Suprapubic skin (tissue), 4 donors: ENCODE measurements at regions not wholly inside any gene's neighbourhood (a gene's known extent, or its start where the extent isn't known, plus 50 kb on each side); places are given as distances from the start of the nearest gene placed in this dataset.

Experiments used
- DNase-seq, 2 donors: peaks; one replicate each; pipeline ENCODE4 v3.0.0-alpha.2; 2019; ENCODE audit warnings: low spot score in 2 of 2
- H3K27ac ChIP-seq: fragments of 200-600 bp; sonication (generic); one replicate; pipeline ENCODE4 v1.5.1; 2019
- H3K27me3 ChIP-seq: fragments of 200-600 bp; sonication (generic); one replicate; pipeline ENCODE4 v1.5.1; 2019
- H3K36me3 ChIP-seq: fragments of 200-600 bp; sonication (generic); one replicate; pipeline ENCODE4 v1.5.1; 2019
- H3K4me1 ChIP-seq: fragments of 200-600 bp; sonication (generic); one replicate; pipeline ENCODE4 v1.5.1; 2019
- H3K4me3 ChIP-seq: fragments of 200-600 bp; sonication (generic); one replicate; pipeline ENCODE4 v1.5.1; 2019; ENCODE audit warnings: mild to moderate bottlenecking
- H3K9me3 ChIP-seq: fragments of 200-600 bp; sonication (generic); one replicate; pipeline ENCODE4 v1.5.1; 2019
- EP300 ChIP-seq: sonication (generic); formaldehyde crosslinking; IDR thresholded peaks from one replicate; pipeline ENCODE4 v1.6.1; 2017; ENCODE audit warnings: antibody characterized with exemption
- POLR2A ChIP-seq, 2 donors: fragments of 450-650 bp; IDR thresholded peaks; one replicate each; pipeline ENCODE4 v1.6.1; 2017; ENCODE audit warnings: antibody characterized with exemption in 2 of 2, mild to moderate bottlenecking in 2 of 2, moderate library complexity in 2 of 2
- POLR2AphosphoS5 ChIP-seq, 3 donors: sonication (generic); formaldehyde crosslinking; IDR thresholded peaks; one replicate each; pipeline ENCODE4 v1.6.1; 2017; ENCODE audit warnings: antibody characterized with exemption in 3 of 3
- WGBS: methylation state at CpG from one replicate; pipeline ENCODE4 v1.1.5; 2018; 5-methylcytosine and 5-hydroxymethylcytosine counted together
- TF ChIP-seq, protein P1 (sequence below), 2 donors: fragments of 200-600 bp in 1 of 2; fragments of 450-650 bp in 1 of 2; sonication (generic) in 1 of 2; IDR thresholded peaks; one replicate each; pipeline ENCODE4 v1.5.1; 2016 to 2019; ENCODE audit warnings: antibody characterized with exemption in 2 of 2, mild to moderate bottlenecking in 1 of 2, moderate library complexity in 1 of 2

DNA sequence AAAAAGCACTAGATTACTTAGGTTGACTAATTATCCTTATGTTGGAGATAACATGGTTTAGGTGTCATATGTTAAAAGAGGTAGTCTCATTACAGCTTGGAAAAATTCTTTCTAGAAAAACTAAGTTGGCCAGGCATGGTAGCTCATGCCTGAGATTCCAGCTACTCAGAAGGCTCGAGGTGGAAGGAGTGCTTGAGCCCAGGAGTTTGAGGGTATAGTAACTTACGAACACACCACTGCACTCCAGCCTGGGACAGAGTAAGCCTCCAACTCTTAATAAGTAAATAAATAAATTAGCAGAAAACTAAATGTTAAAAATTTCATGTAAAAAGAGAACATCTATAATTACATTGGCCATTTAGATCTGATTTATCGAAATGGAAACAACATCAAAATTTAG, 177.2 kb downstream of the NR4A2 start:
- DNase-seq, result no peak
- Histone ChIP-seq H3K4me3 (no peak overlapping the region), H3K27me3 (no peaks in the 10 kb centered on the region), H3K36me3 (no peaks in the 10 kb centered on the region), H3K9me3 (no peaks in the 10 kb centered on the region), H3K4me1 (no peaks in the 10 kb centered on the region), H3K27ac (no peak overlapping the region)
- WGBS, result 89% methylated on average over 3 of the region's 3 CpGs
- no peak for TF ChIP-seq EP300
- no peak for TF ChIP-seq POLR2A (IDR thresholded peaks at IDR 0.05)

DNA sequence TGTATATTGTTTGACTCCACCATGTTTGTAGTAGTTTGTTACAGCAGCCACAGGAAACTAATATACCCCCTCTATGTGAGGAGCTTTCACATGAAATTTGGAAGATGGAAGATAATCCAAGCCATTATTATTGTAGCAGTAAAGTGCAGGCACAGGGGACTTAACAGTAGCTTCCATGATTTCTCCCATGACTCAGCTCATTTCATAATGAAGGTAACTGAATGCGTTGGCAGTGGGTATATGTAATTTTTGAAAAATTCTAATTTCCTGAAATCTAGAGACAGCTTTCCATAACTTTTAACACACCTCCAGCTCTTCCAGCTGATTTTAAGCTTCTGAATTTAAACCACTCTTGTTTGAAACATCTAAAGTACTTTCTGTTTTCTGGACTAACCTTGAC, 181.2 kb downstream of the NR4A2 start:
- no peaks in the 10 kb centered on the region for H3K36me3 ChIP-seq
- no peak overlapping the region for H3K27ac ChIP-seq
- H3K4me1 ChIP-seq, result no peaks in the 10 kb centered on the region
- TF ChIP-seq POLR2A (IDR thresholded peaks at IDR 0.05) (no peak), POLR2AphosphoS5 (IDR thresholded peaks at IDR 0.05) (no peak), EP300 (no peak)
- TF ChIP-seq, protein P1, sequence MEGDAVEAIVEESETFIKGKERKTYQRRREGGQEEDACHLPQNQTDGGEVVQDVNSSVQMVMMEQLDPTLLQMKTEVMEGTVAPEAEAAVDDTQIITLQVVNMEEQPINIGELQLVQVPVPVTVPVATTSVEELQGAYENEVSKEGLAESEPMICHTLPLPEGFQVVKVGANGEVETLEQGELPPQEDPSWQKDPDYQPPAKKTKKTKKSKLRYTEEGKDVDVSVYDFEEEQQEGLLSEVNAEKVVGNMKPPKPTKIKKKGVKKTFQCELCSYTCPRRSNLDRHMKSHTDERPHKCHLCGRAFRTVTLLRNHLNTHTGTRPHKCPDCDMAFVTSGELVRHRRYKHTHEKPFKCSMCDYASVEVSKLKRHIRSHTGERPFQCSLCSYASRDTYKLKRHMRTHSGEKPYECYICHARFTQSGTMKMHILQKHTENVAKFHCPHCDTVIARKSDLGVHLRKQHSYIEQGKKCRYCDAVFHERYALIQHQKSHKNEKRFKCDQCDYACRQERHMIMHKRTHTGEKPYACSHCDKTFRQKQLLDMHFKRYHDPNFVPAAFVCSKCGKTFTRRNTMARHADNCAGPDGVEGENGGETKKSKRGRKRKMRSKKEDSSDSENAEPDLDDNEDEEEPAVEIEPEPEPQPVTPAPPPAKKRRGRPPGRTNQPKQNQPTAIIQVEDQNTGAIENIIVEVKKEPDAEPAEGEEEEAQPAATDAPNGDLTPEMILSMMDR (IDR thresholded peaks at IDR 0.05), result no peak
- WGBS, result 92% methylated on average over 1 of the region's 1 CpG
- no peaks in the 10 kb centered on the region for H3K9me3 ChIP-seq
- no peaks in the 10 kb centered on the region for H3K27me3 ChIP-seq
- H3K4me3 ChIP-seq, result no peak overlapping the region
- no peak for DNase-seq

DNA sequence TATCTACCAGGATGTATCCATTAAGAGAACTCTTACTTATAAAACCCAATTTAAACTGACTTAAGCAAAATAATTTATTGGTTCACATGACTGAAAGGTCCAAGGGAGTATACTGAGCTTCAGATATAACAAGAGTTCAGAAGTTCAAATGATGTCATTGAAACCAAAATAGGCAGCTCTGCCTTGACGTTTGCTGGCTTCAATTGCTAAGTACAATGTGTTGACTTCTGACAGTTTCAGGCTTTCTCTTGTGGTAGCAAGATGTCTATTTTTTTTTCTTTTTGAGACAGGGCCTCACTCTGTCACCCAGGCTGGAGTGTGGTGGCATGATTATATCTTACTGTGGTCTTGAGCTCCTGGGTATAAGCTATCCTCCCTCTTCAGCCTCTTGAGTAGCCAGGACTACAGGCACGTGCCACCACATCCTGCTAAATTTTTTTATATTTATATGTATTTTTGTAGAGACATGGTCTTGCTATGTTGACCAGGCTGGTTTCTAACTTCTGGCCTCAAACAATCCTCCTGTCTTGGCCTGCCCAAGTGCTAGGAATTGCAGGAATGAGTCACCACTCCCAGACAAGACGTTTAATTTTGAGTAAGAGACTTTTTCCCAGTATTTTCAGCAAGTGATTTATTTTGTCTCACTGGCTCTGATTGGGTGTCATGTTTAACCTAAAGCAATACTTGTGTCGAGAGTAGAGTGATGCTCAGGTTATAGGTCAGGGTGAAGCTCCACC, 184.8 kb downstream of the NR4A2 start:
- Histone ChIP-seq H3K9me3 (no peaks in the 10 kb centered on the region), H3K27me3 (no peaks in the 10 kb centered on the region), H3K4me1 (no peaks in the 10 kb centered on the region), H3K4me3 (no peak overlapping the region), H3K36me3 (no peaks in the 10 kb centered on the region), H3K27ac (no peak overlapping the region)
- 27% methylated on average over 4 of the region's 4 CpGs for WGBS
- TF ChIP-seq EP300, result no peak
- TF ChIP-seq, protein P1 (IDR thresholded peaks at IDR 0.05), result no peak
- no peak for TF ChIP-seq POLR2AphosphoS5 (IDR thresholded peaks at IDR 0.05)
- no peak for TF ChIP-seq POLR2A (IDR thresholded peaks at IDR 0.05)
- DNase-seq, result no peak

DNA sequence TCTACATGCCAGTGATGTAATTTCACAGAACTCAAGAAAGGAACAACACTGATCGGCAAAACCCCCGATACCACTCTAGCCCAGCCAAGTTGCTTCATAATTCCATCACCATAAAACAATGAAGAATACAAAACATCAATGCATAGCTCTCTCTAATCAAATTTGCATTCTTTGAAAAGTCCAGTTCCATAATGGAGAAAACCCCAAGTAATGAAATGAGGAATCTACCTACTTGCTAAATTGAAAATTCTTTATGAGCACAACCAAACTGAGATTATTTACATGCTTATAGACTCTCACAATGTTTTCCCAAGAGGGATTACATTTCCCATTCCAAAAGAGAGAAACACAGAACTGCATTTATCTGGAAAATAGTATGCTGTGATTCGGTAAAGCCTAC, 186.5 kb downstream of the NR4A2 start:
- no peak for DNase-seq
- Histone ChIP-seq H3K36me3 (no peaks in the 10 kb centered on the region), H3K27me3 (no peaks in the 10 kb centered on the region), H3K9me3 (no peaks in the 10 kb centered on the region), H3K4me3 (no peak overlapping the region), H3K27ac (no peak overlapping the region), H3K4me1 (no peaks in the 10 kb centered on the region)
- WGBS, result 85% methylated on average over 3 of the region's 3 CpGs
- no peak for TF ChIP-seq POLR2AphosphoS5 (IDR thresholded peaks at IDR 0.05)
- no peak for TF ChIP-seq POLR2A (IDR thresholded peaks at IDR 0.05)
- TF ChIP-seq, protein P1 (IDR thresholded peaks at IDR 0.05), result no peak
- TF ChIP-seq EP300, result no peak

DNA sequence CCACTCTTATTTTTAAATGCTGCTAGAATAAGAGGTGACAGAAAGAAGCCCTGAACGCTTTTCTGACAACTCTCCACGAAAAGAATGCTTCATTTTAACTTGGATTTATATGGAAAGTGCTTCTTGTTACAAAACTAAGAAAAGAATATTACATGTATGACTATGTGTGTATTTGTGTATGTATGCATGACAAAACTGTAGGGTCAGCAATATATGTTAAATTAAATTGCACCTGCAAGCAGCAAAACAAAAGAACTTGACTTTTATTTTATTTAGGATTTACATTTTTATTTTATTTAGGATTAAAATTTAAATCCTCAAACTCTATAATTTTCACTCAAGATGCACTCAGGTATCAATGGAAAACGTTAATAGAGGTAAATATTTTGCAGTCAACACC, 187.1 kb downstream of the NR4A2 start:
- no peaks in the 10 kb centered on the region for H3K9me3 ChIP-seq
- 66% methylated on average over 3 of the region's 3 CpGs for WGBS
- no peak overlapping the region for H3K4me3 ChIP-seq
- TF ChIP-seq, protein P1 (IDR thresholded peaks at IDR 0.05), result no peak
- no peak for TF ChIP-seq POLR2A (IDR thresholded peaks at IDR 0.05)
- no peaks in the 10 kb centered on the region for H3K36me3 ChIP-seq
- no peaks in the 10 kb centered on the region for H3K27me3 ChIP-seq
- no peak for DNase-seq
- no peaks in the 10 kb centered on the region for H3K4me1 ChIP-seq
- H3K27ac ChIP-seq, result no peak overlapping the region

DNA sequence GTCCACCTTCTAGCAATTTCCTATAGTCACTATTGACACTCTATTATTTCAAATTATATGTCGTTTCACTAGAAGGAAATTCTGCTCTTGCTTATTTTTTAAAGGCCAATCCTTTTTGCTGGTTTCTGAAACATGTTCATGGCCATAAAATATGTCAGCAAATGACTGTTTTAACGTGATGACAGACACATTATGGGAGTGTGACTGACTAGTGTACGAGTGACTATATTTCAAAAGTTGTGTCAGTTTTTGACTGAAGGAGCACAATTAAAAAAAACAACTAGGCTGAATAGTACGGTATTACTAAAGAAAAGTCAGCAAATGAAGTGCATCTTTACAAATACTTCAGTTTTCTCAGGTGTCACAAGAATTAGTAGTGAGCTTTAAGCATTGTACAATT, 196.0 kb downstream of the NR4A2 start:
- H3K27ac ChIP-seq, result no peak overlapping the region
- no peak for DNase-seq
- no peaks in the 10 kb centered on the region for H3K9me3 ChIP-seq
- TF ChIP-seq POLR2AphosphoS5 (IDR thresholded peaks at IDR 0.05) (no peak), EP300 (no peak), POLR2A (IDR thresholded peaks at IDR 0.05) (no peak)
- TF ChIP-seq, protein P1 (IDR thresholded peaks at IDR 0.05), result no peak
- H3K27me3 ChIP-seq, result no peaks in the 10 kb centered on the region
- H3K4me1 ChIP-seq, result no peaks in the 10 kb centered on the region
- 58% methylated on average over 4 of the region's 4 CpGs for WGBS
- no peak overlapping the region for H3K4me3 ChIP-seq
- no peaks in the 10 kb centered on the region for H3K36me3 ChIP-seq
